Panc1 (cell line): ENCODE measurements at regions not wholly inside any gene's neighbourhood (a gene's known extent, or its start where the extent isn't known, plus 50 kb on each side); places are given as distances from the start of the nearest gene placed in this dataset.

Experiments used
- ATAC-seq: fragments of 200-7000 bp; cut with Tn5 transposase; 2 replicates; pipeline ENCODE4 v1.9.1; 2020; ENCODE audit warnings: mild to moderate bottlenecking, moderate library complexity
- BruUV-seq: library from RNA; stranded (reverse); fragments of 400-500 nt; replicated peaks from 2 replicates; lab custom pipeline; 2021; lab: Mats Ljungman, UMichigan
- CTCF ChIA-PET: fragments of 300-600 bp; sonication (Branson Sonifier 250); formaldehyde crosslinking; loops from one replicate; lab custom pipeline; 2022; ENCODE audit warnings: antibody characterized with exemption; lab: Charles Lee
- POLR2A ChIA-PET: fragments of 300-600 bp; sonication (Branson Sonifier 250); formaldehyde crosslinking; loops from one replicate; lab custom pipeline; 2022; ENCODE audit warnings: antibody characterized with exemption; lab: Charles Lee
- DNase-seq: peaks from one replicate; pipeline ENCODE4 v3.0.0-alpha.2; 2010; ENCODE audit warnings: low read depth, low spot score
- H3K27ac ChIP-seq: 2 replicates; pipeline ENCODE4 v1.5.1; 2011; ENCODE audit warnings: mild to moderate bottlenecking, low read length, inconsistent platforms
- H3K27me3 ChIP-seq: fragments of 200-500 bp; sonication (Bioruptor generic); 2 replicates; pipeline ENCODE4 v1.6.0; 2014; ENCODE audit warnings: low read length, inconsistent platforms; ENCODE audit not compliant: control insufficient read depth, insufficient read depth
- H3K36me3 ChIP-seq: fragments of 200-500 bp; sonication (Bioruptor generic); 2 replicates; pipeline ENCODE4 v1.5.1; 2014; ENCODE audit warnings: inconsistent platforms, mild to moderate bottlenecking, low read length, moderate library complexity; ENCODE audit not compliant: control insufficient read depth, insufficient read depth
- H3K4me1 ChIP-seq: 2 replicates; pipeline ENCODE4 v1.5.1; 2011; ENCODE audit warnings: inconsistent platforms, mild to moderate bottlenecking, low read length, moderate library complexity; ENCODE audit not compliant: control insufficient read depth, insufficient read depth
- H3K4me3 ChIP-seq, 2 experiments: 2 replicates each; pipeline ENCODE4 v1.5.1; 2011 to 2012; ENCODE audit warnings: low read depth in 2 of 2, low read length in 2 of 2, mild to moderate bottlenecking in 2 of 2, inconsistent platforms in 1 of 2, moderate library complexity in 1 of 2
- H3K9me3 ChIP-seq: fragments of 200-500 bp; sonication (Bioruptor generic); 2 replicates; pipeline ENCODE4 v1.5.1; 2014; ENCODE audit warnings: low read depth, mild to moderate bottlenecking, inconsistent platforms, low read length, moderate library complexity; ENCODE audit not compliant: control insufficient read depth, insufficient read depth
- POLR2AphosphoS5 ChIP-seq: IDR thresholded peaks from 2 replicates; pipeline ENCODE4 v1.6.1; 2012; ENCODE audit warnings: mild to moderate bottlenecking, low read depth, low read length, moderate library complexity
- REST ChIP-seq, 2 experiments: IDR thresholded peaks; 2 replicates each; pipeline ENCODE4 v1.6.1; 2011 to 2012; ENCODE audit warnings: low read depth in 2 of 2, control low read depth in 1 of 2, low read length in 1 of 2, mild to moderate bottlenecking in 1 of 2, moderate library complexity in 1 of 2; ENCODE audit not compliant: insufficient read depth in 1 of 2
- SIN3A ChIP-seq: IDR thresholded peaks from 2 replicates; pipeline ENCODE4 v1.6.1; 2012; ENCODE audit warnings: low read depth, mild to moderate bottlenecking, low read length, moderate library complexity, borderline replicate concordance; ENCODE audit not compliant: insufficient read depth
- TCF7L2 ChIP-seq: IDR thresholded peaks from 2 replicates; pipeline ENCODE4 v1.6.1; 2011; ENCODE audit warnings: mild to moderate bottlenecking, low read depth, low read length, inconsistent platforms
- in situ Hi-C: cut with HindIII; loops from 2 replicates; pipeline ENCODE4 v1.10.0; 2016; ENCODE audit warnings: low sequenced_read_pairs, low pct_unique_long_range_greater_than_20kb
- intact Hi-C: fragments of 100-400 bp; cut with micrococcal nuclease; formaldehyde crosslinking; loops from one replicate; pipeline ENCODE4 v1.10.0; 2022; ENCODE audit not compliant: unreplicated experiment
- TF ChIP-seq, protein P1 (sequence below): fragments of 450-650 bp; IDR thresholded peaks from 2 replicates; pipeline ENCODE4 v1.5.1; 2017; ENCODE audit warnings: mild to moderate bottlenecking

- in situ Hi-C loops (no loop called here), intact Hi-C loops (no loop called here)
- POLR2A ChIA-PET = no interaction called here
- Histone ChIP-seq H3K4me1 (no peaks in the 10 kb centered on the region), H3K36me3 (no peaks in the 10 kb centered on the region), H3K27me3 (no peaks in the 10 kb centered on the region), H3K27ac (no peak overlapping the region), H3K4me3 (no peak overlapping the region), H3K9me3 (no peaks in the 10 kb centered on the region)
- TF ChIP-seq TCF7L2 (no peak), SIN3A (no peak), POLR2AphosphoS5 (no peak), REST (IDR thresholded peaks at IDR 0.05; ENCODE audit: insufficient read depth in 1 of 2, low read depth in 2 of 2, low read length in 1 of 2) (no peak)
- TF ChIP-seq, protein P1, sequence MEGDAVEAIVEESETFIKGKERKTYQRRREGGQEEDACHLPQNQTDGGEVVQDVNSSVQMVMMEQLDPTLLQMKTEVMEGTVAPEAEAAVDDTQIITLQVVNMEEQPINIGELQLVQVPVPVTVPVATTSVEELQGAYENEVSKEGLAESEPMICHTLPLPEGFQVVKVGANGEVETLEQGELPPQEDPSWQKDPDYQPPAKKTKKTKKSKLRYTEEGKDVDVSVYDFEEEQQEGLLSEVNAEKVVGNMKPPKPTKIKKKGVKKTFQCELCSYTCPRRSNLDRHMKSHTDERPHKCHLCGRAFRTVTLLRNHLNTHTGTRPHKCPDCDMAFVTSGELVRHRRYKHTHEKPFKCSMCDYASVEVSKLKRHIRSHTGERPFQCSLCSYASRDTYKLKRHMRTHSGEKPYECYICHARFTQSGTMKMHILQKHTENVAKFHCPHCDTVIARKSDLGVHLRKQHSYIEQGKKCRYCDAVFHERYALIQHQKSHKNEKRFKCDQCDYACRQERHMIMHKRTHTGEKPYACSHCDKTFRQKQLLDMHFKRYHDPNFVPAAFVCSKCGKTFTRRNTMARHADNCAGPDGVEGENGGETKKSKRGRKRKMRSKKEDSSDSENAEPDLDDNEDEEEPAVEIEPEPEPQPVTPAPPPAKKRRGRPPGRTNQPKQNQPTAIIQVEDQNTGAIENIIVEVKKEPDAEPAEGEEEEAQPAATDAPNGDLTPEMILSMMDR = no peak
- DNase-seq (no peak), ATAC-seq (no peak)
- no TSS peak for BruUV-seq
- CTCF ChIA-PET = interaction anchor here (0.9 kb wide), 1 partner anchor 19 kb away, joined by 3 read pairs; no protein-coding TSS in a partner anchor
Observed at GRCh38 chr13:91165758-91166157, 181.7 kb upstream of the MIR17HG start.

DNA sequence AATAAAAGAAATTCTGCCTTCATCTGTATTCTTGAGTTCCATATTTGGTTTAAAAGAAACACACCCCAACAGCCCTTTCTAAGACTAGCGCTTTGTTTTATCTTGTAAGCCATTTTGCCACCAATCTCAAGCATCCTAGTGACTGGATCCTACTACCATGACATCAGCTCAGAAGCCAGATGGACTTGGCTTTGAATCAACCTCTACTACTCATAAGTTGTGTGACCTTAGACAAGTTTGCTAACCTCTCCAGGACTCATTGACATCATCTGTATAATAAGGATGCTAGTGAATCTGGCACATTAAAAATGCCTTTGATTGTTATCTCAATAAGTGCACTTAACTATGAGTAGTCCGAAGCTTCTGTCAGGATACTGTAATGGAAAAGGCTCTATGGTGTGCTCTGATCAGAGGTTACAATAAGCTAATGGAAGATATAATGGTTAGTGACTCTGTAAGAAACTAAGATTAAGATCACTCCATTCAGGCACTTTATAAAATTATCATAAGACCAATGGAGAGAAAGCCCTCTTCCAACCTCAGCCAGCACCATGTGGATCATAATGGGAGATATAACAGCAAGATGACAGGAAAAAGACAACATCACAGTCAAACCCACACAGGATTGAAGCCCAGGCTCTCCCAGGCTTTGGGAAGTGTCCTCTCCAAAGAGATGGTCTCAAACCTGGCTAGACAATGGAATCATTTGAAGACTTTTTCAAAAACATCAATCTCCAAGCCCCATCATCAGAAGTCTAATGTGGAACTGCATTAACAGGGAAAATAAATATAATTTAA, 180.6 kb upstream of the MIR17HG start:
- intact Hi-C loops = no loop called here
- ATAC-seq (no peak), DNase-seq (no peak)
- BruUV-seq = no TSS peak
- no peaks in the 10 kb centered on the region for H3K4me1 ChIP-seq
- H3K4me3 ChIP-seq = no peak overlapping the region
- no peak overlapping the region for H3K27ac ChIP-seq
- ChIA-PET CTCF (interaction anchor here (0.9 kb wide), 1 partner anchor 18 kb away, joined by 3 read pairs; no protein-coding TSS in a partner anchor), POLR2A (no interaction called here)
- in situ Hi-C loops = no loop called here
- H3K27me3 ChIP-seq = no peaks in the 10 kb centered on the region
- TF ChIP-seq TCF7L2 = no peak
- TF ChIP-seq, protein P1 = no peak
- no peak for TF ChIP-seq SIN3A
- no peak for TF ChIP-seq POLR2AphosphoS5
- TF ChIP-seq REST (IDR thresholded peaks at IDR 0.05; ENCODE audit: insufficient read depth in 1 of 2, low read depth in 2 of 2, low read length in 1 of 2) = no peak
- no peaks in the 10 kb centered on the region for H3K36me3 ChIP-seq
- no peaks in the 10 kb centered on the region for H3K9me3 ChIP-seq
